ENCODE measurements at regions not wholly inside any gene's neighbourhood (a gene's known extent, or its start where the extent isn't known, plus 50 kb on each side); places are given as distances from the start of the nearest gene placed in this dataset.

GRCh38 chr10:53719658-53720057 is 947.1 kb upstream of the MBL2 start:
- DNase-seq (ENCODE audit: low spot score): no peak
- TF ChIP-seq CTCF (conservative IDR thresholded peaks at IDR 0.05; ENCODE audit: low read depth): no peak
- ChIA-PET CTCF (no interaction called here), POLR2A (ENCODE audit: low non-redundant PET) (no interaction called here)
- H3K27ac ChIP-seq: no peak overlapping the region

- POLR2A ChIA-PET (ENCODE audit: low non-redundant PET): no interaction called here
- CTCF ChIA-PET: no interaction called here
- TF ChIP-seq CTCF (conservative IDR thresholded peaks at IDR 0.05; ENCODE audit: low read depth): no peak
- H3K27ac ChIP-seq: no peak overlapping the region
- DNase-seq (ENCODE audit: low spot score): no peak
Measured at GRCh38 chr10:53716156-53716555, 943.6 kb upstream of the MBL2 start.

- ChIA-PET POLR2A (ENCODE audit: low non-redundant PET) (no interaction called here), CTCF (no interaction called here)
Measured at GRCh38 chr10:53713431-53713830, 940.8 kb upstream of the MBL2 start.

GRCh38 chr10:53702489-53702888 is 929.9 kb upstream of the MBL2 start:
- no peak for DNase-seq (ENCODE audit: low spot score)
- H3K27ac ChIP-seq: no peak overlapping the region
- TF ChIP-seq CTCF (conservative IDR thresholded peaks at IDR 0.05; ENCODE audit: low read depth): no peak
- POLR2A ChIA-PET (ENCODE audit: low non-redundant PET): no interaction called here
- CTCF ChIA-PET: no interaction called here

More at GRCh38 chr10:53713431-53713830, 940.8 kb upstream of the MBL2 start:
- H3K27ac ChIP-seq: no peak overlapping the region
- TF ChIP-seq CTCF (conservative IDR thresholded peaks at IDR 0.05; ENCODE audit: low read depth): no peak
- no peak for DNase-seq (ENCODE audit: low spot score)

GRCh38 chr10:53701213-53701612 is 928.6 kb upstream of the MBL2 start:
- TF ChIP-seq CTCF (conservative IDR thresholded peaks at IDR 0.05; ENCODE audit: low read depth): no peak
- CTCF ChIA-PET: no interaction called here

GRCh38 chr10:53700278-53700677 is 927.7 kb upstream of the MBL2 start:
- ChIA-PET CTCF (no interaction called here), POLR2A (ENCODE audit: low non-redundant PET) (no interaction called here)
- TF ChIP-seq CTCF (conservative IDR thresholded peaks at IDR 0.05; ENCODE audit: low read depth): no peak
- no peak for DNase-seq (ENCODE audit: low spot score)
- no peak overlapping the region for H3K27ac ChIP-seq

More at GRCh38 chr10:53701213-53701612, 928.6 kb upstream of the MBL2 start:
- POLR2A ChIA-PET (ENCODE audit: low non-redundant PET): interaction anchor here (0.5 kb wide), 1 partner anchor 149 kb away, joined by 3 read pairs; no protein-coding TSS in a partner anchor
- H3K27ac ChIP-seq: no peak overlapping the region
- DNase-seq (ENCODE audit: low spot score): no peak

- TF ChIP-seq CTCF (conservative IDR thresholded peaks at IDR 0.05; ENCODE audit: low read depth): no peak
- no peak for DNase-seq (ENCODE audit: low spot score)
- CTCF ChIA-PET: no interaction called here
- POLR2A ChIA-PET (ENCODE audit: low non-redundant PET): no interaction called here
- H3K27ac ChIP-seq: no peak overlapping the region
Measured at GRCh38 chr10:53699684-53700083, 927.1 kb upstream of the MBL2 start.
